K562 (cell line): ENCODE measurements at regions not wholly inside any gene's neighbourhood (a gene's known extent, or its start where the extent isn't known, plus 50 kb on each side); places are given as distances from the start of the nearest gene placed in this dataset.

Experiments
- NCOR1 ChIP-seq: fragments of 450-650 bp; IDR thresholded peaks from 2 replicates; pipeline ENCODE4 v1.6.1; 2016; ENCODE audit warnings: mild to moderate bottlenecking, moderate library complexity
- NR3C1 ChIP-seq: sonication (generic); formaldehyde crosslinking; IDR thresholded peaks from 2 replicates; pipeline ENCODE4 v1.8.1; 2022; ENCODE audit warnings: missing genetic modification reagents
- RAD21 ChIP-seq, 2 experiments: fragments of 250-450 bp in 1 of 2; fragments of 450-650 bp in 1 of 2; sonication (Bioruptor Pico) in 1 of 2; formaldehyde crosslinking in 1 of 2; IDR thresholded peaks in 1 of 2; conservative IDR thresholded peaks in 1 of 2; 2 replicates each; pipeline versions ENCODE4 v1.4.0 to v1.8.0; 2020 to 2022; ENCODE audit warnings: mild to moderate bottlenecking in 2 of 2, moderate library complexity in 1 of 2
- ZBTB7A ChIP-seq: IDR thresholded peaks from 2 replicates; pipeline ENCODE4 v1.6.1; 2011; ENCODE audit warnings: low read depth, mild to moderate bottlenecking, low read length, moderate library complexity, borderline replicate concordance; ENCODE audit not compliant: control insufficient read depth

DNA sequence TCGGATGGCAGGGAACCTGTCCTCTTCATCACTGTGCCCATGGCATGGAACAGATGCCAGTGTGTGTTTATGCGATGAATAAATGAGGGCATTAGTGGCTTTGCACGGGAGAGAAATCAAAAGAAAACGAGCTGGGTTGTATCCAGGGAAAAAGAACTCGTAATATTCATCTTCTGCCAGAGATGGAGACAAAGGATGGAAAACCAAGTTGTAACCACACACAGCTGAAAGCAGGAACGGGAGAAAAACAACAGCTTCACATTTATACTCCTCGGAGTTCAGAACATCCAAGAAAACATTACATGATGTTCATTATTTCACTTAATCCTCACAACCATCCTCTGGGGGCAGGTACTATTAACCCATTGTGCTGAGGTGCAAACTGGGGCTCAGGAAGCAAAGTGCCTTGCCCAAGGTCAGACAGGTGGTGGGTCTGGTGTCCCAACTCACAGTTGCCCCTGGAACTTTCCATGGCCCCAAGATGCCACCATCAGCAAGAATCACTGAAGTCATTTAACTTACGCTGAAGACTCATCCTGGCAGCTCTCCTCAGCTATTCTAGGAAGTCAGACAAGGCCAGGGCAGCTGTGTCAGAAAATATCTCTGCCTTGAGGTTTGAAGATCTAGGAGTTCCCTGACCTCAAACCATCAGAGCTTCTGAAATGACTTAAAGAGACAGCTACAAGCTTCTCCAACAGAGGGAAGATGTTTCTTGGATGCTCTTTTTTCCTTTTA is 250.4 kb downstream of the NSG2 start:
- TF ChIP-seq RAD21 (CRISPR knock-in tag; conservative IDR thresholded peaks at IDR 0.05 in 1 of 2, IDR thresholded peaks at IDR 0.05 in 1 of 2) (no peak), NCOR1 (no peak), ZBTB7A (no peak), NR3C1 (CRISPR knock-in tag) (no peak)
